HCT116 (cell line): ENCODE measurements at regions not wholly inside any gene's neighbourhood (a gene's known extent, or its start where the extent isn't known, plus 50 kb on each side); places are given as distances from the start of the nearest gene placed in this dataset.

ENCODE experiments used
- ATAC-seq: fragments of 200-7000 bp; cut with Tn5 transposase; 2 replicates; pipeline ENCODE4 v1.9.1; 2020; ENCODE audit warnings: mild to moderate bottlenecking, moderate library complexity
- BruUV-seq: library from RNA; stranded (reverse); fragments of 400-500 nt; replicated peaks from 2 replicates; lab custom pipeline; 2021; lab: Mats Ljungman, UMichigan
- CTCF ChIA-PET: fragments of 300-600 bp; sonication (Branson Sonifier 250); formaldehyde crosslinking; loops from one replicate; lab custom pipeline; 2021; ENCODE audit warnings: antibody characterized with exemption; lab: Charles Lee
- POLR2A ChIA-PET: fragments of 300-600, 350-600 bp; sonication (Branson Sonifier 250); formaldehyde crosslinking; loops from one replicate; lab custom pipeline; 2021; ENCODE audit warnings: antibody characterized with exemption; lab: Charles Lee
- RAD21 ChIA-PET, 2 experiments: fragments of 300-600 bp; sonication (Branson Sonifier 250); formaldehyde crosslinking; loops; one replicate each; lab custom pipeline; 2023; ENCODE audit warnings: low total read pairs in 2 of 2; ENCODE audit not compliant: uncharacterized antibody in 2 of 2, unreplicated experiment in 2 of 2, low non-redundant PET in 1 of 2; lab: Charles Lee
- DNase-seq: peaks from one replicate; pipeline ENCODE4 v3.0.0-alpha.2; 2010; ENCODE audit warnings: low read depth, low spot score
- H2AFZ ChIP-seq: fragments of 200-600 bp; shearing (Covaris generic), sonication (generic); 2 replicates; pipeline ENCODE4 v1.6.1; 2017; ENCODE audit warnings: low read depth, mixed run types, mixed read lengths, antibody characterized with exemption, low read length; ENCODE audit not compliant: poor library complexity, severe bottlenecking
- H3K27ac ChIP-seq: 2 replicates; pipeline ENCODE4 v1.5.1; 2012; ENCODE audit warnings: low read depth, low read length
- H3K27me3 ChIP-seq: fragments of 200-600 bp; sonication (generic); 2 replicates; pipeline ENCODE4 v1.6.1; 2016; ENCODE audit warnings: mixed run types, low read length, mixed read lengths; ENCODE audit not compliant: insufficient read depth
- H3K36me3 ChIP-seq, 2 experiments: fragments of 200-500 bp in 1 of 2; fragments of 200-600 bp in 1 of 2; sonication (Bioruptor generic) in 1 of 2; sonication (generic) in 1 of 2; 2 replicates each; pipeline versions ENCODE4 v1.5.1 to v1.6.1; 2014 to 2016; ENCODE audit warnings: low read length in 2 of 2, inconsistent platforms in 1 of 2, mixed read lengths in 1 of 2, mixed run types in 1 of 2; ENCODE audit not compliant: insufficient read depth in 2 of 2, control insufficient read depth in 1 of 2
- H3K4me1 ChIP-seq, 2 experiments: fragments of 200-600 bp in 1 of 2; sonication (generic) in 1 of 2; 2 replicates each; pipeline versions ENCODE4 v1.5.1 to v1.6.1; 2012 to 2017; ENCODE audit warnings: low read length in 2 of 2, inconsistent platforms in 1 of 2, mild to moderate bottlenecking in 1 of 2, mixed read lengths in 1 of 2, mixed run types in 1 of 2, moderate library complexity in 1 of 2; ENCODE audit not compliant: insufficient read depth in 2 of 2, control insufficient read depth in 1 of 2
- H3K4me2 ChIP-seq: fragments of 200-600 bp; sonication (generic); 2 replicates; pipeline ENCODE4 v1.6.1; 2017; ENCODE audit warnings: mixed run types, low read length, mixed read lengths
- H3K4me3 ChIP-seq, 2 experiments: fragments of 200-600 bp in 1 of 2; sonication (generic) in 1 of 2; replicated peaks in 1 of 2; 2 replicates each; pipeline ENCODE4 v1.5.1; 2011 to 2016; ENCODE audit warnings: low read length in 2 of 2, control low read depth in 1 of 2, low read depth in 1 of 2, mild to moderate bottlenecking in 1 of 2, mixed read lengths in 1 of 2, mixed run types in 1 of 2
- H3K79me2 ChIP-seq: fragments of 200-600 bp; sonication (generic); 2 replicates; pipeline ENCODE4 v1.6.1; 2017; ENCODE audit warnings: mild to moderate bottlenecking, mixed run types, low read length, moderate library complexity, mixed read lengths; ENCODE audit not compliant: insufficient read depth
- H3K9ac ChIP-seq: fragments of 200-600 bp; sonication (generic); 2 replicates; pipeline ENCODE4 v1.6.1; 2016; ENCODE audit warnings: low read length, mixed read lengths
- H3K9me2 ChIP-seq: fragments of 200-600 bp; sonication (generic), shearing (Covaris generic); 2 replicates; pipeline ENCODE4 v1.6.1; 2017; ENCODE audit warnings: mixed run types, mild to moderate bottlenecking, moderate library complexity; ENCODE audit not compliant: insufficient read depth
- H3K9me3 ChIP-seq, 2 experiments: fragments of 200-500 bp in 1 of 2; fragments of 200-600 bp in 1 of 2; sonication (Bioruptor generic) in 1 of 2; sonication (generic) in 1 of 2; 2 replicates each; pipeline ENCODE4 v1.6.1; 2014 to 2017; ENCODE audit warnings: low read length in 2 of 2, mixed read lengths in 2 of 2, inconsistent platforms in 1 of 2, low read depth in 1 of 2, mild to moderate bottlenecking in 1 of 2, mixed run types in 1 of 2, moderate library complexity in 1 of 2; ENCODE audit not compliant: control insufficient read depth in 1 of 2, insufficient read depth in 1 of 2
- H4K20me1 ChIP-seq: fragments of 200-600 bp; sonication (generic), shearing (Covaris generic); 2 replicates; pipeline ENCODE4 v1.6.1; 2017; ENCODE audit warnings: mixed run types, mild to moderate bottlenecking, moderate library complexity; ENCODE audit not compliant: insufficient read depth
- POLR2A ChIP-seq: IDR thresholded peaks from 2 replicates; pipeline ENCODE4 v1.7.0; 2011; ENCODE audit warnings: borderline replicate concordance; ENCODE audit not compliant: insufficient read depth, insufficient read length; ENCODE audit errors: extremely low read depth
- SRF ChIP-seq: IDR thresholded peaks from 2 replicates; pipeline ENCODE4 v1.6.1; 2012; ENCODE audit warnings: low read depth
- YY1 ChIP-seq: IDR thresholded peaks from 2 replicates; pipeline ENCODE4 v1.6.1; 2011; ENCODE audit warnings: low read length, low read depth, moderate library complexity, mild to moderate bottlenecking; ENCODE audit not compliant: insufficient replicate concordance; ENCODE audit errors: extremely low read depth
- ZFX ChIP-seq: fragments of 450-650 bp; IDR thresholded peaks from 2 replicates; pipeline ENCODE4 v1.6.1; 2017
- ZNF274 ChIP-seq: fragments of 200-500 bp; sonication (Bioruptor generic); IDR thresholded peaks from 2 replicates; pipeline ENCODE4 v1.6.1; 2014; ENCODE audit warnings: mild to moderate bottlenecking, low read depth, low read length, inconsistent platforms
- intact Hi-C: fragments of 100-400 bp; cut with micrococcal nuclease; formaldehyde crosslinking; loops from 2 replicates; pipeline ENCODE4 v1.10.0; 2022
- TF ChIP-seq, protein P1 (sequence below), 3 experiments: fragments of 200-600 bp in 1 of 3; sonication (generic) in 1 of 3; IDR thresholded peaks in 2 of 3; conservative IDR thresholded peaks in 1 of 3; 2 replicates each; pipeline ENCODE4 v1.5.1; 2012 to 2017; ENCODE audit warnings: low read depth in 2 of 3, low read length in 2 of 3, antibody characterized with exemption in 1 of 3, borderline replicate concordance in 1 of 3, control low read depth in 1 of 3, mild to moderate bottlenecking in 1 of 3, mixed read lengths in 1 of 3, mixed run types in 1 of 3, moderate library complexity in 1 of 3; ENCODE audit not compliant: insufficient read depth in 1 of 3
- TF ChIP-seq, protein P2 (sequence below): IDR thresholded peaks from 2 replicates; pipeline ENCODE4 v1.6.1; 2012

DNA sequence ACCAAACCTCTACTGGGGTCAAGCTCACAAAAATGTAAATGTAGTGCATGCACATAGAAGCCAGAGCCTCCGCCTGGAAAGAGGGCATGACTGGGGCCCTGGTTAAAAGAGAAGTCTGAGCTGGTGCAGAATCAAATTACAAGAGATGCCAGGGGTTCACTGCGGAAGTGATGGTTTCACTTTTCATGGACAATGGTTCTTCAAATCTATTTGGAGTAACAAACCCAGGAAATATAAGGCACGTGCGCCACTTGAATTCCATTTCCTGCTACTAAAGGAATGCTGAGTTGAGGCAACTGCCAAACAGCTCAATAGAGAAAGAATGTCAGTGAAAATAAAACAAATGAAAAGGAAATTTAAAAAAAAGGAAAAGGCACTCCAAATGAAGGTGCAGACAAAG lies 79.8 kb downstream of the FUNDC1 start (continued):
- no peak for TF ChIP-seq ZNF274

DNA sequence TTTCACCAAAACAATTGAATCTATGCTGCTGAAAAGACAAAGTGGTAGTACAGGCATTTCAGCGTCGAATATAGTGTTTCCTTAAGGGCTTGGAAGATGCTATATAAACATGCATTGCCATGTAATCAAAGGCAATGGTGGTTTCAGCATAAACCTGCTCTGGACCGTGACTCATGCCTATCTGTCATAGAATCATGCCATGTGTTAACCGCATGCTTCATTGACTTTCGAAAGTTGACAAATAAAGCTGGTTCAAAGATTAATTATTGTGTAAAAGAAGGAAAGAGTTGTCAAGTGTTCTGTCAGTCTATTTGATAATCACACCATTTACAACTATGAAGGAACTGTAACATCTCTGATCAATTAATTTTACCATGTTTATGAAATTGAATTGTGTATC lies 83.2 kb downstream of the FUNDC1 start:
- POLR2A ChIA-PET, result no interaction called here
- Histone ChIP-seq H3K9ac (no peak overlapping the region), H3K27me3 (no peaks in the 10 kb centered on the region), H3K36me3 (no peaks in the 10 kb centered on the region), H3K27ac (no peak overlapping the region), H3K4me1 (no peaks in the 10 kb centered on the region), H3K4me2 (no peak overlapping the region), H3K79me2 (no peaks in the 10 kb centered on the region), H4K20me1 (no peaks in the 10 kb centered on the region), H2AFZ (no peak overlapping the region), H3K9me2 (no peaks in the 10 kb centered on the region), H3K9me3 (no peaks in the 10 kb centered on the region), H3K4me3 (no peak overlapping the region)
- ATAC-seq (no peak), DNase-seq (no peak)
- RAD21 ChIA-PET, result no interaction called here
- no TSS peak for BruUV-seq
- intact Hi-C loops, result no loop called here
- CTCF ChIA-PET, result no interaction called here
- TF ChIP-seq POLR2A, result no peak
- TF ChIP-seq, protein P1, sequence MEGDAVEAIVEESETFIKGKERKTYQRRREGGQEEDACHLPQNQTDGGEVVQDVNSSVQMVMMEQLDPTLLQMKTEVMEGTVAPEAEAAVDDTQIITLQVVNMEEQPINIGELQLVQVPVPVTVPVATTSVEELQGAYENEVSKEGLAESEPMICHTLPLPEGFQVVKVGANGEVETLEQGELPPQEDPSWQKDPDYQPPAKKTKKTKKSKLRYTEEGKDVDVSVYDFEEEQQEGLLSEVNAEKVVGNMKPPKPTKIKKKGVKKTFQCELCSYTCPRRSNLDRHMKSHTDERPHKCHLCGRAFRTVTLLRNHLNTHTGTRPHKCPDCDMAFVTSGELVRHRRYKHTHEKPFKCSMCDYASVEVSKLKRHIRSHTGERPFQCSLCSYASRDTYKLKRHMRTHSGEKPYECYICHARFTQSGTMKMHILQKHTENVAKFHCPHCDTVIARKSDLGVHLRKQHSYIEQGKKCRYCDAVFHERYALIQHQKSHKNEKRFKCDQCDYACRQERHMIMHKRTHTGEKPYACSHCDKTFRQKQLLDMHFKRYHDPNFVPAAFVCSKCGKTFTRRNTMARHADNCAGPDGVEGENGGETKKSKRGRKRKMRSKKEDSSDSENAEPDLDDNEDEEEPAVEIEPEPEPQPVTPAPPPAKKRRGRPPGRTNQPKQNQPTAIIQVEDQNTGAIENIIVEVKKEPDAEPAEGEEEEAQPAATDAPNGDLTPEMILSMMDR (IDR thresholded peaks at IDR 0.05 in 2 of 3, conservative IDR thresholded peaks at IDR 0.05 in 1 of 3; ENCODE audit: borderline replicate concordance in 1 of 3, insufficient read depth in 1 of 3, low read depth in 2 of 3, low read length in 2 of 3), result no peak
- TF ChIP-seq YY1, result no peak
- no peak for TF ChIP-seq ZFX
- TF ChIP-seq, protein P2, sequence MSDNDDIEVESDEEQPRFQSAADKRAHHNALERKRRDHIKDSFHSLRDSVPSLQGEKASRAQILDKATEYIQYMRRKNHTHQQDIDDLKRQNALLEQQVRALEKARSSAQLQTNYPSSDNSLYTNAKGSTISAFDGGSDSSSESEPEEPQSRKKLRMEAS, result no peak
- TF ChIP-seq SRF, result no peak
